ENCODE measurements at regions not wholly inside any gene's neighbourhood (a gene's known extent, or its start where the extent isn't known, plus 50 kb on each side); places are given as distances from the start of the nearest gene placed in this dataset.
A peak's percentile ranks its signal among the peaks of the same experiment; 100 is the strongest.

DNA sequence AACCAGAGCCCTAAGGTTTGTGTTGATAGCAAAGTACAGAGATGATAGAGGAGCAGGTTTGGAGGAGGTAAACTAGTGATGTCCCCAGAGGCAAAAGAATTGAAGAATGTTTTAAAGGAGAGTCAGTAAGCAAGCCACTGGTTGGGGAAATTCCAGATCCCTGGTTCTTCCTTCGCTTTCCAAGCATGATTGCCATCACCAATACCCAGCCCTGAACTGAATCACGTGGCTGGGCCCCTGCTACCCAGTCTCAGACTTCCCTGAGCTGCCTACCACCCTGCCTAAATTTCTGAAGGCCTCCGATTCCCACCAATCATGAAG is 95.3 kb upstream of the FOXN2 start:
- no peak for TF ChIP-seq CTCF (IDR thresholded peaks at IDR 0.05; ENCODE audit: extremely low read depth, insufficient read depth, missing control alignments)
- in situ Hi-C loops (cut with MboI; ENCODE audit: low pct_unique_long_range_greater_than_20kb, low sequenced_read_pairs, unreplicated experiment), result no loop called here
- no peak for DNase-seq (ENCODE audit: low spot score)

- in situ Hi-C loops (cut with MboI; ENCODE audit: low pct_unique_long_range_greater_than_20kb, low sequenced_read_pairs, unreplicated experiment), result no loop called here
- TF ChIP-seq CTCF (IDR thresholded peaks at IDR 0.05; ENCODE audit: extremely low read depth, insufficient read depth, missing control alignments), result no peak
- DNase-seq (ENCODE audit: low spot score), result no peak
Measured at GRCh38 chr2:48219555-48220436, 94.7 kb upstream of the FOXN2 start.

DNA sequence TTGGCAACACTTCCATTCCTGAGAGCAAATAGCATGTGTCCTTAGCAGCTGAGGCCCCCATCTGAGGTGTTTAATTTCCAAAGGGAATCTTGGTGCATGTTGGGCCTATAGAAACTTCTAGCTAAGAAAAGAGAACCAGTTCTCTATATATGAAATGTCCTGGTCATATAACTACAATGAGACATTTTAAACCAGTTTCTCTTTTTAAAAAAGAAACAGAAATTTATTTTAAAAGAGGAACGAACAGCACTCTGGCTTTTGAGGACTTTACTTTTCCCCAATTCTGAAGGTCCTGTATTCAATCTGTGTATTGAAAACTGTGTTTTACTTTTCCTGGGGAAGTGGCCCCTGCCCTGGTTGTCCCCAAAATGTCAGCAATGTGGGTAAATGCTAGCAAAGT is 94.0 kb upstream of the FOXN2 start:
- TF ChIP-seq CTCF (IDR thresholded peaks at IDR 0.05; ENCODE audit: extremely low read depth, insufficient read depth, missing control alignments), result no peak
- in situ Hi-C loops (cut with MboI; ENCODE audit: low pct_unique_long_range_greater_than_20kb, low sequenced_read_pairs, unreplicated experiment), result no loop called here
- DNase-seq (ENCODE audit: low spot score), result no peak

DNA sequence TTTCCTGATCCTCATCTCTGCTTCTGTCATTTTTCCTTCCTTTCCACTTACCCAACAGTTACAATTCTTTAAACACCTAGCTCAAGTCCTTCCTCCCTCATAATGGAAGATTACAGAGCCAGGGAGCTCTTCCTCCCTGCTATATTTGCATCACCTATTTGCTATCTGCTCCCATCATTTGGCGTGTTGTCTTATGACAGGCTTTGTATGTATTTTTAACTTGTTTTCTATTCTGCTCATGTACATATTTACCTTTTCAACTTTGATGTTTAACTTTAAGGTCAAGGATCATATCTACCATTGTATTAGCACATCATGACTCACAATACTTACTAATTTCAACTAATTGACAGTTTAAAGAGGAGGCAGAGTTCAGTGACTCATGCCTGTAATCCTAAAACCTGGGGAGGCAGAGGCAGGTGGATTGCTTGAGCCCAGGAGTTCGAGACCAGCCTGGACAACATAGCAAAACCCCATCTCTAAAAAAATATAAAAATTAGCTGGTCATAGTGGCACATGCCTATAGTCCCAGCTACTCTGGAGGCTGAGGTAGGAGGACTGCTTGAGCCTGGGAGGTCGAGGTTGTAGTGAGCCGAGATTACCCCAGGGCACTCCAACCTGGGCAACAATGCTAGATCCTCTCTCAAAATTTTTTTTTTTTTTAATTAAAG is 92.5 kb upstream of the FOXN2 start:
- TF ChIP-seq CTCF (IDR thresholded peaks at IDR 0.05; ENCODE audit: extremely low read depth, insufficient read depth, missing control alignments), result no peak
- no peak for DNase-seq (ENCODE audit: low spot score)
- in situ Hi-C loops (cut with MboI; ENCODE audit: low pct_unique_long_range_greater_than_20kb, low sequenced_read_pairs, unreplicated experiment), result no loop called here

DNA sequence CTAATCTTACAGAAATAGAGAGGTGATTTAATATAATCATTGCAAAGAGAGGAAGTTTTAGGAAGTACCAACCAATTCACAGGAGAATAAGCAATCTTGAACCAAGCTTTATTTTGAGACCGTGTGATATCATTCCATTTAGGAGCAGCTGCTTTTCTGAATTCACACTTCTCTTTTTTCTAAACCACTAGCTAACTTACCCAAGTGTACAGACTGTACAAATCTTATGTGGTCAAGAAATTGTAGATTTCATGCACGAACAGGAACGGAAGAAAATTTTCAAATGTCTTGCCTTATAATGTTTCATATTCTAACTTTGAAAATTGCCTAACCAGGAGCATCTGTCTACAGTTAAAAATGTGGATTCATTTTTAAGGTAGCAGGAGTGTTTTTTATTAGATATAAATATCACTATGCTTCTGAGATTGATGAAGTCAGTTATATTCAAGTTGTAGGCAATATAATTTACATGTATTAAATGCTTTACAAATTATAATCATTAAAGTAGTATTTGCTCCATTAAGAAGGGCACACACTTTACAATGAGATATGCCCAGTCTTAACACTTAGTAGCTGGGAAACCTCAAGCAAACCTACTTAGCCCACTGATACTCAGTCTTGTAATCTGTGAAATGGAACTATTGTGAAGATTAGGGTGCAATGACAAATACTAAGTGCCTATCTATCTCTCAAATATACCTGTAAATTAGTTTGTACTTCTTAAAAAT is 86.7 kb upstream of the FOXN2 start:
- DNase-seq (ENCODE audit: low spot score), result peak; percentile 33
- no peak for TF ChIP-seq CTCF (IDR thresholded peaks at IDR 0.05; ENCODE audit: extremely low read depth, insufficient read depth, missing control alignments)
- in situ Hi-C loops (cut with MboI; ENCODE audit: low pct_unique_long_range_greater_than_20kb, low sequenced_read_pairs, unreplicated experiment), result no loop called here

DNA sequence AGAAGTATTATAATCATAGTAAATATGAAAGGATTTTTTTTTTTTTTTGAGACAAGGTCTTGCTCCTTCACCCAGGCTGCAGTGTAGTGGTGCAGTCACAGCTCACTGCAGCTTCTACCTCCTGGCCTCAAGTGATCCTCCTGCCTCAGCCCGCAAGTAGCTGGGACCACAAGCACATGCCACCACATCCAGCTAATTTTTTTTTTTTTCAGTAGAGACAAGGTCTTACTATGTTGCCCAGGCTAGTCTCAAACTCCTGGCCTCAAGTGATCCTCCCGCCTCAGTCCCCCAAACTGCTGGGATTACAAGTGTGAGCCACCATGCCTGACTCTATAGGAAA is 86.2 kb upstream of the FOXN2 start:
- no peak for TF ChIP-seq CTCF (IDR thresholded peaks at IDR 0.05; ENCODE audit: extremely low read depth, insufficient read depth, missing control alignments)
- in situ Hi-C loops (cut with MboI; ENCODE audit: low pct_unique_long_range_greater_than_20kb, low sequenced_read_pairs, unreplicated experiment), result no loop called here

More for the DNA sequence above, 86.2 kb upstream of the FOXN2 start:
- DNase-seq (ENCODE audit: low spot score), result no peak
